ENCODE measurements at regions not wholly inside any gene's neighbourhood (a gene's known extent, or its start where the extent isn't known, plus 50 kb on each side); places are given as distances from the start of the nearest gene placed in this dataset.

DNA sequence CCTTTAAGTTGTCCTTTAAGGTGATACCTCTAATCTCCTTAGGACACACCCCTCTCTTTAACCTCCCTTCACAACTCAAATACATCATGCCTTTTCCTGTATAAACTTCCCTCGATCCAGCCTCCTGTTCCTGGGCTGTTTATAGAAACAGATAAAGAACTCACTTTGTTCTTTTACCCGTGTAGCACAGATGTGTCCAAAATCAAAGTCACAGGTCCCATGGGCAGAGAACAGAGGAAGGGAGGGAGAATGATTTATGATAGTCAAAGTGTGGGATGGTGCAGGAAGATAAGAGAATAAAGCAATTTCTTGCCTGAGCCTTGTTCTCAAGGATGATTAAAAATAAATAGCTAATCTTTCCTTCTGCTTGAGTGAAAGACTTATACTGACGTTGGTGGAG is 50.3 kb upstream of the CABCOCO1 start:
- Histone ChIP-seq H3K36me3 (ENCODE audit: control insufficient read depth in 2 of 2, extremely low read depth in 1 of 2, insufficient read depth in 1 of 2, low read length in 1 of 2) (no peaks in the 10 kb centered on the region), H3K27me3 (replicated peaks in 1 of 2; ENCODE audit: control insufficient read depth in 2 of 2, extremely low read depth in 1 of 2, insufficient read depth in 2 of 2, low read length in 1 of 2) (no peaks in the 10 kb centered on the region), H3K4me3 (ENCODE audit: control insufficient read depth in 1 of 2, extremely low read depth in 1 of 2, low read length in 1 of 2) (no peak overlapping the region), H3K9me3 (no peaks in the 10 kb centered on the region), H3K27ac (ENCODE audit: low read length) (no peak overlapping the region), H3K4me1 (ENCODE audit: control insufficient read depth in 1 of 2, extremely low read depth in 1 of 2, insufficient read depth in 2 of 2, low read length in 2 of 2) (no peaks in the 10 kb centered on the region)
- DNase-seq (no peak), ATAC-seq (replicated peaks in 1 of 4) (no peak)
- CTCF ChIA-PET, result no interaction called here
- WGBS (ENCODE audit: insufficient coverage), result 20% methylated on average over 1 of the region's 3 CpGs
- Mint-ChIP-seq H3K9me3 (no peaks in the 10 kb centered on the region), H3K4me3 (no peak overlapping the region), H3K27me3 (peaks cover 0 to 2% of the 10 kb centered on the region in 2 donors), H3K4me1 (no peaks in the 10 kb centered on the region), H3K27ac (no peak overlapping the region), H3K36me3 (no peaks in the 10 kb centered on the region)
- POLR2A ChIA-PET, result no interaction called here

DNA sequence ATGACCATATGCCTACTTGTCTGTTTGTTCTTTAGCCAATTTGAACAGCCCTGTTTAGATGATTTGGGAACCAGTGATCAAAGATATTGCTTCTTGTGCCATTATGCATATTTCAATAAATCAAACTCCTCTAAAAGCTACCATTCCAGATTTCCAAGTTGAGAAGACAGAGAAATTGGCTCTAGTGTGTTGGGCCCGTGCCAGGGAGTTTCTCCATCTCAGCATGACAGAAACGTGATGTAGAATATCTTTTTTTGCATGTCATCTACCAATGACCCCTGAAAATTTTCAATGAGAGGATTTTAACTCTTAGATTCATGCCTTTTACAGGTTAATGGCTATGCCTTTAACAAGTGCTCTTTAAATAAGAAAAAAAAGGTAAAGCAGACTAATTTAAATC is 50.7 kb upstream of the CABCOCO1 start:
- Histone ChIP-seq H3K4me1 (ENCODE audit: control insufficient read depth in 1 of 2, extremely low read depth in 1 of 2, insufficient read depth in 2 of 2, low read length in 2 of 2) (no peaks in the 10 kb centered on the region), H3K9me3 (no peaks in the 10 kb centered on the region), H3K27ac (ENCODE audit: low read length) (no peak overlapping the region), H3K4me3 (ENCODE audit: control insufficient read depth in 1 of 2, extremely low read depth in 1 of 2, low read length in 1 of 2) (no peak overlapping the region), H3K27me3 (replicated peaks in 1 of 2; ENCODE audit: control insufficient read depth in 2 of 2, extremely low read depth in 1 of 2, insufficient read depth in 2 of 2, low read length in 1 of 2) (no peaks in the 10 kb centered on the region), H3K36me3 (ENCODE audit: control insufficient read depth in 2 of 2, extremely low read depth in 1 of 2, insufficient read depth in 1 of 2, low read length in 1 of 2) (no peaks in the 10 kb centered on the region)
- CTCF ChIA-PET, result no interaction called here
- POLR2A ChIA-PET, result no interaction called here
- DNase-seq (no peak), ATAC-seq (replicated peaks in 1 of 4) (no peak)
- 76% methylated on average over 2 of the region's 2 CpGs for WGBS (ENCODE audit: insufficient coverage)
- no peak overlapping the region for H3K27ac Mint-ChIP-seq
- H3K4me1 Mint-ChIP-seq, result no peaks in the 10 kb centered on the region
- no peaks in the 10 kb centered on the region for H3K9me3 Mint-ChIP-seq
- no peak overlapping the region for H3K4me3 Mint-ChIP-seq
- peaks cover 0 to 2% of the 10 kb centered on the region in 2 donors for H3K27me3 Mint-ChIP-seq
- H3K36me3 Mint-ChIP-seq, result no peaks in the 10 kb centered on the region

DNA sequence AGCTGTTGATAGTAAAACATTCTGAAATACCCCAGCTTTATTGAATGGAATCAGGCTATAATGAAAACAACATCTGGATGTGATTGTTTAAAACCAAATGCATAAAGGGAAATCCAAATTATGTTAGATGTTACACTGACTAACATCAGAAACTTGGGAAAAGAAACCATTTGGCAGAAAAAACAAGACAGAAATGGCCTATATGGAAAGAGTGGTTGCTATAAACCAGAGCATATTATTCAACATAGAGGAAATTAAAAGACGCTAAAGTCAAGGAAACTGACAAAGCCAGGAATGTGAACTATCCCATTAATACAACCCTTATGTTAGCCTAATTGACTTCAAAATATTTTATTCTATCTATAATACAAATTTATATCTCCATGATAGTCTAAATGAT is 53.0 kb upstream of the CABCOCO1 start:
- no peak for ATAC-seq (replicated peaks in 1 of 4)
- Mint-ChIP-seq H3K4me3 (no peak overlapping the region), H3K4me1 (no peaks in the 10 kb centered on the region), H3K27ac (no peak overlapping the region), H3K36me3 (no peaks in the 10 kb centered on the region), H3K27me3 (peaks cover 4 to 10% of the 10 kb centered on the region in 2 donors), H3K9me3 (no peaks in the 10 kb centered on the region)
- CTCF ChIA-PET, result no interaction called here
- no peak for DNase-seq
- POLR2A ChIA-PET, result no interaction called here
- Histone ChIP-seq H3K9me3 (no peaks in the 10 kb centered on the region), H3K4me1 (ENCODE audit: control insufficient read depth in 1 of 2, extremely low read depth in 1 of 2, insufficient read depth in 2 of 2, low read length in 2 of 2) (no peaks in the 10 kb centered on the region), H3K27ac (ENCODE audit: low read length) (no peak overlapping the region), H3K36me3 (ENCODE audit: control insufficient read depth in 2 of 2, extremely low read depth in 1 of 2, insufficient read depth in 1 of 2, low read length in 1 of 2) (no peaks in the 10 kb centered on the region), H3K4me3 (ENCODE audit: control insufficient read depth in 1 of 2, extremely low read depth in 1 of 2, low read length in 1 of 2) (no peak overlapping the region), H3K27me3 (replicated peaks in 1 of 2; ENCODE audit: control insufficient read depth in 2 of 2, extremely low read depth in 1 of 2, insufficient read depth in 2 of 2, low read length in 1 of 2) (no peaks in the 10 kb centered on the region)
- WGBS (ENCODE audit: insufficient coverage), result no CpG with 5 or more reads among the region's 1 CpG

DNA sequence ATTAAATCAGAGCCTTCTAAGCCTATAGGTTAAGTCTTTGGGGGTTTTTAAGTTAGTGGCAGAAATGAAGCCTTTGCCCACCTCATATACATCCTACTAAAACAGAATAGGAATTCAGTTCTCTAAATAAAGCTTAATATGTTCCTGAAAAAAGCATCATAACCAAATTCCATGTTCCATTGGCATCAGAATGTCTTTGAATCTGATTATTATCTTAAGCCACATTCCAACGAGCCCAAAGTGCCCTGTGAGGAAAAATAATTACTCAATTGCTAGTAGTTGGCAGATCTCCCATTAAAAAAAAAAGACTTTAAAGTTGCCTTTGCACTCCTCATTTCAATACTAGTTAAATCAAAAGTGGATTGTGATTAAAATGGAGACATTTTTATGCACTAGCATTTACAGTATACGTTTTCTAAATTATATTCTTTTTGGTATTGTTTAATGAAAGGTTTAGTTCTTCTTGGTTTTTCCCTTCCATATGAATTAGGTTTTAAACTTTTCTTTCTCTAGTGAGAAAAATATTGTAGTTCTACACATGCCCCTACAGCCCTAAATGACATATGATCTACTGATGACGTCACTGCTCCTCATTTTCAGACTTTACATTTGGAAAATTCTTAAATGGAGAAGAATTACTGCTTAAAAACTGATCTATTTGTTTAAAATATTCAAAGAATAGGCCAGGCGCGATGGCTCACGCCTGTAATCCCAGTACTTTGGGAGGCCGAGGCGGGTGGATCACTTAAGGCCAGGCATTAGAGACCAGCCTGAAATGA is 54.3 kb upstream of the CABCOCO1 start:
- DNase-seq, result no peak
- no peaks in the 10 kb centered on the region for H3K36me3 ChIP-seq (ENCODE audit: control insufficient read depth in 2 of 2, extremely low read depth in 1 of 2, insufficient read depth in 1 of 2, low read length in 1 of 2)
- no peaks in the 10 kb centered on the region for H3K27me3 ChIP-seq (replicated peaks in 1 of 2; ENCODE audit: control insufficient read depth in 2 of 2, extremely low read depth in 1 of 2, insufficient read depth in 2 of 2, low read length in 1 of 2)
- H3K27me3 Mint-ChIP-seq, result peaks cover 4 to 11% of the 10 kb centered on the region in 2 donors
- H3K27ac Mint-ChIP-seq, result no peak overlapping the region
- WGBS (ENCODE audit: insufficient coverage), result no CpG with 5 or more reads among the region's 8 CpGs
- CTCF ChIA-PET, result interaction anchor here in 1 of 2 donors (0.7 kb wide), 1 partner anchor 245 kb away, joined by 4 read pairs; no protein-coding TSS in a partner anchor
- no peaks in the 10 kb centered on the region for H3K36me3 Mint-ChIP-seq
- no peaks in the 10 kb centered on the region for H3K4me1 Mint-ChIP-seq
- H3K4me3 ChIP-seq (ENCODE audit: control insufficient read depth in 1 of 2, extremely low read depth in 1 of 2, low read length in 1 of 2), result no peak overlapping the region
- H3K4me3 Mint-ChIP-seq, result no peak overlapping the region
- no peak overlapping the region for H3K27ac ChIP-seq (ENCODE audit: low read length)
- H3K9me3 ChIP-seq, result no peaks in the 10 kb centered on the region
- POLR2A ChIA-PET, result no interaction called here
- no peaks in the 10 kb centered on the region for H3K9me3 Mint-ChIP-seq
- H3K4me1 ChIP-seq (ENCODE audit: control insufficient read depth in 1 of 2, extremely low read depth in 1 of 2, insufficient read depth in 2 of 2, low read length in 2 of 2), result no peaks in the 10 kb centered on the region
- no peak for ATAC-seq (replicated peaks in 1 of 4)

DNA sequence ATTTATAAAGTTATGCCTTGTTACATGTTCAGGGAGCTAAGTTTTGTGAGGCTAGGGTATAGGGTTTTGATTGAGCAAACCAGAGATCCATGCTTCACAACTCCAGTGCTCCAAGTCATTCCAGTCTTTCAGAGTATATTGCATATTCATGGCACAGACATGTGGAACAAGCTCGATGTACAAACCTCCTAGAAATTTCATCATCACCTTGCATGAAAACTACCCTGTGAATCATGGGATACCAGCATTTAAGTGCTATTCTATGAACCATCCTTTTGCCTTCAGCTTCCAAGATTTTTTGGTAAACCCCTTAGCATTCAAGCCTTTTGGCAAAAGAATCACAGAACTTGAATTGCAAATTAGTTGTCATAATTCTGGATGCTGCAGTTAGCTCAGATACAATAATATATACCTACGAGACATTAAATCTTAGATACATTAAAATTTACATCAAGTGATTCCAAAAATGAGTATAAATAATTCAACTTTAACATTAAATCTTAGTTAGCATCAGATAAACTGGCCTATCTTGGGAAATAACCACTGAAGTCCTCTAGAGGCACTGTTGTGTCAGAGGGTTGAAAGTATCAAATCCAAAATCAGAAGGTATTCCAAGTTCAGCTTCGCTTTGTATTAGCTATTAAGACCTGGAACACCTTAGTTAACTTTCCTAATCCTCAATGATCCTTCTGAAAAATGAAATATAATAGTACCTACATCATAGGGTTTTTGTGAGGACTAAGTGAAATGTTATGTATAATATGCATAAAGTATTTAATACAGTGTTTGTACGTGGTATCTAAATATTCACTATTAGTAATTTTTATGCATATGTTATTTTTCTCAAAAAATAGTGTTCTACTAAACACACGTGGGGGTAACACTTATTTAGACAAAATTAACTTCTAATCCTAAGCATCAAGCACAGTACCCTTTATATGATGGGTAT is 55.5 kb upstream of the CABCOCO1 start:
- Mint-ChIP-seq H3K36me3 (no peaks in the 10 kb centered on the region), H3K27me3 (peaks cover 4 to 11% of the 10 kb centered on the region in 2 donors), H3K9me3 (no peaks in the 10 kb centered on the region), H3K4me3 (no peak overlapping the region), H3K27ac (no peak overlapping the region), H3K4me1 (no peaks in the 10 kb centered on the region)
- H3K4me3 ChIP-seq (ENCODE audit: control insufficient read depth in 1 of 2, extremely low read depth in 1 of 2, low read length in 1 of 2), result no peak overlapping the region
- DNase-seq (no peak), ATAC-seq (replicated peaks in 1 of 4) (no peak)
- 86% methylated on average over 1 of the region's 5 CpGs for WGBS (ENCODE audit: insufficient coverage)
- H3K27ac ChIP-seq (ENCODE audit: low read length), result no peak overlapping the region
- no peaks in the 10 kb centered on the region for H3K9me3 ChIP-seq
- POLR2A ChIA-PET, result interaction anchor here in 1 of 2 donors (0.5 kb wide), 2 partner anchors 120 to 1026 kb away, joined by 4 to 8 read pairs; no protein-coding TSS in a partner anchor
- no peaks in the 10 kb centered on the region for H3K4me1 ChIP-seq (ENCODE audit: control insufficient read depth in 1 of 2, extremely low read depth in 1 of 2, insufficient read depth in 2 of 2, low read length in 2 of 2)
- CTCF ChIA-PET, result no interaction called here
- H3K27me3 ChIP-seq (replicated peaks in 1 of 2; ENCODE audit: control insufficient read depth in 2 of 2, extremely low read depth in 1 of 2, insufficient read depth in 2 of 2, low read length in 1 of 2), result no peaks in the 10 kb centered on the region
- no peaks in the 10 kb centered on the region for H3K36me3 ChIP-seq (ENCODE audit: control insufficient read depth in 2 of 2, extremely low read depth in 1 of 2, insufficient read depth in 1 of 2, low read length in 1 of 2)

DNA sequence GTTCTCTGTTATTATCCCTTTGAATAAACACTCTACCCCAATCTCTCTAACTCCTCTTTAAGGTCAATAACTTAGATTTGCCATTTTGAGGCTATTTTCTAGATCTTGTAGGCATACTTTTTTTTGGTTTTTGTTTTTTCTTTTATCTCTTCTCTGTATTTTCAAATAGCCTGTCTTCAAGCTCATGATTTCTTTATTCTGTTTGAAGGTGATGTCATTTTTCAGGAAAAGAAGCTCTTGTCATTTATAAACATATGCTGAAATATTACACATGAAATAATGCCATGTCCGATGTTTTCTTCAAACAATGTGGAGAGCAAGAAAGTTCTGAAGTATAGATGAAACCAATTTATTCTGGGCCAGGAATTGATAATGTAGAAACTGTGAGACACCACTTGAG is 57.5 kb upstream of the CABCOCO1 start:
- no peak overlapping the region for H3K27ac ChIP-seq (ENCODE audit: low read length)
- no peaks in the 10 kb centered on the region for H3K4me1 ChIP-seq (ENCODE audit: control insufficient read depth in 1 of 2, extremely low read depth in 1 of 2, insufficient read depth in 2 of 2, low read length in 2 of 2)
- no peaks in the 10 kb centered on the region for H3K4me1 Mint-ChIP-seq
- no peaks in the 10 kb centered on the region for H3K9me3 ChIP-seq
- H3K9me3 Mint-ChIP-seq, result no peaks in the 10 kb centered on the region
- no peaks in the 10 kb centered on the region for H3K27me3 ChIP-seq (replicated peaks in 1 of 2; ENCODE audit: control insufficient read depth in 2 of 2, extremely low read depth in 1 of 2, insufficient read depth in 2 of 2, low read length in 1 of 2)
- H3K4me3 ChIP-seq (ENCODE audit: control insufficient read depth in 1 of 2, extremely low read depth in 1 of 2, low read length in 1 of 2), result no peak overlapping the region
- peaks cover 4 to 13% of the 10 kb centered on the region in 2 donors for H3K27me3 Mint-ChIP-seq
- DNase-seq (no peak), ATAC-seq (replicated peaks in 1 of 4) (no peak)
- no peaks in the 10 kb centered on the region for H3K36me3 ChIP-seq (ENCODE audit: control insufficient read depth in 2 of 2, extremely low read depth in 1 of 2, insufficient read depth in 1 of 2, low read length in 1 of 2)
- no peaks in the 10 kb centered on the region for H3K36me3 Mint-ChIP-seq
- ChIA-PET POLR2A (no interaction called here), CTCF (no interaction called here)
- H3K4me3 Mint-ChIP-seq, result no peak overlapping the region
- H3K27ac Mint-ChIP-seq, result no peak overlapping the region
- WGBS (ENCODE audit: insufficient coverage), result no CpG with 5 or more reads among the region's 1 CpG

Measured in T-cell (primary cell).